ENCODE measurements at regions not wholly inside any gene's neighbourhood (a gene's known extent, or its start where the extent isn't known, plus 50 kb on each side); places are given as distances from the start of the nearest gene placed in this dataset.

DNA sequence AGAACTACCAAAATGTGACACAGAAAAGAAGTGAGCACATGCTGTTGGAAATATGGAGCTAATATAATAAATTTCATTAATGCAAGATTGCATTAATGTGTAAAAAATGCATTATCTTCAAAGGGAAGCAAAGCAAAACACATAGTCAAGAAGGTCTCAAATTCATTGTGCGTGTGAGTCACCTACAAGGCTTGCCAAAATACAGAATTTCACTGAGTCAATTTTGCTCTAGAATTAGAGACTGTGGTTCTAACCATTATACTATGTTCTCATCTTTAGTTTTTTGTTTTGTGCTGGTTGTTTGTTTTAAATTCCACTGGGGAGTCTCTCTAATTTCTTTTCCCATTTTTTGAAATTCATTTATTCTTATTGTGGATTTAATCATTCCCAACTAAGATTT is 149.8 kb upstream of the SLITRK1 start:
- DNase-seq (ENCODE audit: extremely low read depth, low read depth): no peak
- TF ChIP-seq, protein P1, sequence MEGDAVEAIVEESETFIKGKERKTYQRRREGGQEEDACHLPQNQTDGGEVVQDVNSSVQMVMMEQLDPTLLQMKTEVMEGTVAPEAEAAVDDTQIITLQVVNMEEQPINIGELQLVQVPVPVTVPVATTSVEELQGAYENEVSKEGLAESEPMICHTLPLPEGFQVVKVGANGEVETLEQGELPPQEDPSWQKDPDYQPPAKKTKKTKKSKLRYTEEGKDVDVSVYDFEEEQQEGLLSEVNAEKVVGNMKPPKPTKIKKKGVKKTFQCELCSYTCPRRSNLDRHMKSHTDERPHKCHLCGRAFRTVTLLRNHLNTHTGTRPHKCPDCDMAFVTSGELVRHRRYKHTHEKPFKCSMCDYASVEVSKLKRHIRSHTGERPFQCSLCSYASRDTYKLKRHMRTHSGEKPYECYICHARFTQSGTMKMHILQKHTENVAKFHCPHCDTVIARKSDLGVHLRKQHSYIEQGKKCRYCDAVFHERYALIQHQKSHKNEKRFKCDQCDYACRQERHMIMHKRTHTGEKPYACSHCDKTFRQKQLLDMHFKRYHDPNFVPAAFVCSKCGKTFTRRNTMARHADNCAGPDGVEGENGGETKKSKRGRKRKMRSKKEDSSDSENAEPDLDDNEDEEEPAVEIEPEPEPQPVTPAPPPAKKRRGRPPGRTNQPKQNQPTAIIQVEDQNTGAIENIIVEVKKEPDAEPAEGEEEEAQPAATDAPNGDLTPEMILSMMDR (IDR thresholded peaks at IDR 0.05; ENCODE audit: low read depth, low read length): no peak

- TF ChIP-seq, protein P1 (IDR thresholded peaks at IDR 0.05; ENCODE audit: low read depth, low read length): no peak
- no peak for DNase-seq (ENCODE audit: extremely low read depth, low read depth)
Observed at GRCh38 chr13:84031120-84031519, 148.8 kb upstream of the SLITRK1 start.

- no peak for DNase-seq (ENCODE audit: extremely low read depth, low read depth)
Observed at GRCh38 chr13:84029396-84029795, 147.1 kb upstream of the SLITRK1 start.

DNA sequence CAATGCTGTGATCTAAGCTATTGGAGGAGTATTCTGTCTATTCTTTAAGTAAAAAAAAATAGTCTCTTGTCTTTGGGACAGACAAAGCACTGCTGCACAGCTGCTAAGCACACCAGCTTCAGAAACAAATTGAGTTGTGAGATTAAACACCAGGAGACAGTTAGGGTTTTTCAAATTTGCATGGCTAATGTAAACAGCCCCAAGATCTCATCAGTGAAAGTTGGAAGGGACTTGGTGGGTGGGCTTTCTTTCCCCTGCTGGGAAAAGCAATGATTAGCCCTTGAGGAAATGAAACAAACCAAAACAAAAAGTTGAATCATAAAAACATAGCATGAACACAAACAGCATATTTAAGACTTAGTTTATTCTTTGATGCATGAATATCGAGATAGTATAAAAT is 143.6 kb upstream of the SLITRK1 start:
- DNase-seq (ENCODE audit: extremely low read depth, low read depth): no peak
- TF ChIP-seq, protein P1 (IDR thresholded peaks at IDR 0.05; ENCODE audit: low read depth, low read length): no peak

More at GRCh38 chr13:84029396-84029795, 147.1 kb upstream of the SLITRK1 start:
- TF ChIP-seq, protein P1 (IDR thresholded peaks at IDR 0.05; ENCODE audit: low read depth, low read length): no peak

- TF ChIP-seq, protein P1 (IDR thresholded peaks at IDR 0.05; ENCODE audit: low read depth, low read length): no peak
- no peak for DNase-seq (ENCODE audit: extremely low read depth, low read depth)
Observed at GRCh38 chr13:83996415-83996814, 114.1 kb upstream of the SLITRK1 start.

GRCh38 chr13:83995930-83996329 is 113.7 kb upstream of the SLITRK1 start:
- TF ChIP-seq, protein P1 (IDR thresholded peaks at IDR 0.05; ENCODE audit: low read depth, low read length): no peak
- no peak for DNase-seq (ENCODE audit: extremely low read depth, low read depth)

DNA sequence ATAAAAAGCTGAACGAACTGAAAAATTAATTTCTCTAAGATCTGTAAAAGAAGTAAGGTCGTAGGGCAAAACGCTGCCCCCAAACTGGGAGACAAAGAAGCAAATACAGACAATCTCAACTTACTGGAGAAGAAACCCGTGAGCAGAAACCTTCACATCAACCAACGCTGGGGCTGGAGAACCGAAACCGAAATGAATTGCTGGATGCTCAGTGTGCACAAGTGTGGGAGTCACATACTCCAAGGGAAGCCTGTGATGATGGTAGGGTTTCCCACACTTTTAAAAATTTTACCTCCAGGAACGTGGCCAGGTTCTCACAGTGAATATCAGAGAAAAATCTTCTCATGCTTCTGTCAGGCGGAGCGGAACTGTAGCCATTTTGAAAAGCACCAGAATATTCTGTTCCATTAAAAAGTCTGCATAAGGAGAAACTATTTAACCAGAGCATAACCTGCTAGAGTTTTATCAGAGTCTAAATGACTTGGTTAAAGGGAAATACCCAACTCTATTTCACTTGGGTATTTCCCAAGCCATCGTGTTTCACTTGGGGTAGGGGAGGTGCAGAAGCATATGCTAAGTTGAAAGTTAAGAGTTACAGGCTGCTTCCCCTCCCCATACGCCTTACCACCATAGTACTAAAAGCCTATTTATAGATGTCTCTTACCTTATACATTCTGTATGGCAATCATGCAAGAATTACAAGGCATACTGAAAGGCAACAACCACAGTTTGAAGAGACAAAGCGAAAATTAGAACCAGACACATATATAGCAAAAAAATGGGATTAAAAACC is 110.5 kb upstream of the SLITRK1 start:
- no peak for DNase-seq (ENCODE audit: extremely low read depth, low read depth)
- TF ChIP-seq, protein P1 (IDR thresholded peaks at IDR 0.05; ENCODE audit: low read depth, low read length): no peak

Measured in AG09319 (cell line).